SK-N-SH treated with all-trans-retinoic acid at 6 μM for 48 hours (cell line): ENCODE measurements at regions not wholly inside any gene's neighbourhood (a gene's known extent, or its start where the extent isn't known, plus 50 kb on each side); places are given as distances from the start of the nearest gene placed in this dataset.

Experiments
- ATAC-seq: fragments of 200-7000 bp; cut with Tn5 transposase; 3 replicates; pipeline ENCODE4 v1.9.1; 2020; ENCODE audit warnings: mild to moderate bottlenecking, moderate library complexity
- ARNTL ChIP-seq: fragments of 450-650 bp; formaldehyde crosslinking; IDR thresholded peaks from 2 replicates; pipeline ENCODE4 v1.5.0; 2020; ENCODE audit warnings: low read depth, mild to moderate bottlenecking, moderate library complexity, borderline replicate concordance
- BACH2 ChIP-seq: fragments of 250-450 bp; sonication (Bioruptor Pico); IDR thresholded peaks from 2 replicates; pipeline ENCODE4 v1.9.0; 2021; ENCODE audit warnings: mild to moderate bottlenecking, borderline replicate concordance
- CSDC2 ChIP-seq: fragments of 250-450 bp; sonication (Bioruptor Pico); IDR thresholded peaks from 2 replicates; pipeline ENCODE4 v1.5.0; 2020; ENCODE audit warnings: mild to moderate bottlenecking, moderate library complexity
- ESRRG ChIP-seq: fragments of 250-450 bp; sonication (Bioruptor Pico); IDR thresholded peaks from 2 replicates; pipeline ENCODE4 v1.6.1; 2021; ENCODE audit warnings: mild to moderate bottlenecking
- GLIS3 ChIP-seq: fragments of 250-450 bp; sonication (Bioruptor Pico); IDR thresholded peaks from 2 replicates; pipeline ENCODE4 v1.5.0; 2020; ENCODE audit warnings: mild to moderate bottlenecking, moderate library complexity
- ISL1 ChIP-seq: fragments of 250-450 bp; sonication (Bioruptor Pico); IDR thresholded peaks from 2 replicates; pipeline ENCODE4 v2.1.2; 2022; ENCODE audit warnings: mild to moderate bottlenecking, moderate library complexity
- OSR1 ChIP-seq: fragments of 250-450 bp; sonication (Bioruptor Pico); IDR thresholded peaks from 2 replicates; pipeline ENCODE4 v1.8.0; 2022; ENCODE audit warnings: moderate library complexity, mild to moderate bottlenecking, inconsistent platforms
- PPARA ChIP-seq: fragments of 250-450 bp; sonication (Bioruptor Pico); IDR thresholded peaks from 2 replicates; pipeline ENCODE4 v1.5.0; 2020; ENCODE audit warnings: mild to moderate bottlenecking, borderline replicate concordance
- RARB ChIP-seq: fragments of 250-450 bp; sonication (Bioruptor Pico); IDR thresholded peaks from 2 replicates; pipeline ENCODE4 v1.8.0; 2021; ENCODE audit warnings: mild to moderate bottlenecking, moderate library complexity
- SNAI2 ChIP-seq: fragments of 250-450 bp; sonication (Bioruptor Pico); IDR thresholded peaks from 2 replicates; pipeline ENCODE4 v1.5.0; 2020; ENCODE audit warnings: mild to moderate bottlenecking, moderate library complexity
- TCF4 ChIP-seq: fragments of 250-450 bp; sonication (Bioruptor Pico); IDR thresholded peaks from 2 replicates; pipeline ENCODE4 v1.8.0; 2021; ENCODE audit warnings: mild to moderate bottlenecking, moderate library complexity, borderline replicate concordance
- TOX ChIP-seq: fragments of 250-450 bp; sonication (Bioruptor Pico); IDR thresholded peaks from 2 replicates; pipeline ENCODE4 v1.8.0; 2021; ENCODE audit warnings: mild to moderate bottlenecking, moderate library complexity, borderline replicate concordance
- ZC3H10 ChIP-seq: fragments of 250-450 bp; sonication (Bioruptor Pico); IDR thresholded peaks from 2 replicates; pipeline ENCODE4 v1.5.1; 2021; ENCODE audit warnings: mild to moderate bottlenecking, moderate library complexity
- ZFP3 ChIP-seq: fragments of 250-450 bp; sonication (Bioruptor Pico); IDR thresholded peaks from 2 replicates; pipeline ENCODE4 v1.5.0; 2020; ENCODE audit warnings: mild to moderate bottlenecking, moderate library complexity
- ZFP30 ChIP-seq: fragments of 450-650 bp; formaldehyde crosslinking; IDR thresholded peaks from 2 replicates; pipeline ENCODE4 v1.5.0; 2022; ENCODE audit warnings: mild to moderate bottlenecking, moderate library complexity
- ZNF70 ChIP-seq: fragments of 450-650 bp; formaldehyde crosslinking; IDR thresholded peaks from 2 replicates; pipeline ENCODE4 v1.5.0; 2020; ENCODE audit warnings: mild to moderate bottlenecking, moderate library complexity
- TF ChIP-seq, protein P1 (sequence below): fragments of 250-450 bp; sonication (Bioruptor Pico); IDR thresholded peaks from 2 replicates; pipeline ENCODE4 v1.8.0; 2021; ENCODE audit warnings: low read depth, mild to moderate bottlenecking, moderate library complexity, borderline replicate concordance
- TF ChIP-seq, protein P2 (sequence below): fragments of 250-450 bp; sonication (Bioruptor Pico); IDR thresholded peaks from 2 replicates; pipeline ENCODE4 v1.5.1; 2020; ENCODE audit warnings: low read depth, mild to moderate bottlenecking, moderate library complexity
- TF ChIP-seq, protein P3 (sequence below): fragments of 250-450 bp; sonication (Bioruptor Pico); IDR thresholded peaks from 2 replicates; pipeline ENCODE4 v1.5.0; 2020; ENCODE audit warnings: mild to moderate bottlenecking, moderate library complexity
- TF ChIP-seq, protein P4 (sequence below): fragments of 250-450 bp; sonication (Bioruptor Pico); IDR thresholded peaks from 2 replicates; pipeline ENCODE4 v1.8.0; 2020; ENCODE audit warnings: mild to moderate bottlenecking, moderate library complexity, borderline replicate concordance
- TF ChIP-seq, protein P5 (sequence below): fragments of 250-450 bp; sonication (Bioruptor Pico); IDR thresholded peaks from 2 replicates; pipeline ENCODE4 v1.5.1; 2021; ENCODE audit warnings: mild to moderate bottlenecking, moderate library complexity

DNA sequence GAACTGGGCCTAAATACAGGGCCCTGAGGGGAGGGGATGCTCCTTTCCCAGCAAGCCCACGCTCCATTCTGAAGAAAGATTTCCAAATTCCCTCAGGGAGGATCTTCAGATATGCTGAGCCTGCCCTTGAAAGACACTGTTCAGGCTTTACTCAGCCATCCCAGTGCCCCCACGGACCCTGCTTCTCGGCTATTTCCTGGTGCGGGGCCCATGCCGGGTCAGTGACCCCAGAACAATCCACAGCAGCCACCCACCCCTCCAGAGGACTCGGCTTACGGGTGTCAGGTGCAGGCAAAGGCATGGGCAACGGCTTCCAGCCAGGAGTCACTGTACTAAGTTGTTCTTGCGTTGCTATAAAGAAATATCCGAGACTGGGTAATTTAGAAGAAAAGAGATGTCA is 137.1 kb downstream of the OAT start:
- ATAC-seq = no peak
- TF ChIP-seq ZC3H10 (CRISPR knock-in tag) = no peak
- no peak for TF ChIP-seq RARB
- no peak for TF ChIP-seq ISL1 (CRISPR knock-in tag)
- TF ChIP-seq, protein P1, sequence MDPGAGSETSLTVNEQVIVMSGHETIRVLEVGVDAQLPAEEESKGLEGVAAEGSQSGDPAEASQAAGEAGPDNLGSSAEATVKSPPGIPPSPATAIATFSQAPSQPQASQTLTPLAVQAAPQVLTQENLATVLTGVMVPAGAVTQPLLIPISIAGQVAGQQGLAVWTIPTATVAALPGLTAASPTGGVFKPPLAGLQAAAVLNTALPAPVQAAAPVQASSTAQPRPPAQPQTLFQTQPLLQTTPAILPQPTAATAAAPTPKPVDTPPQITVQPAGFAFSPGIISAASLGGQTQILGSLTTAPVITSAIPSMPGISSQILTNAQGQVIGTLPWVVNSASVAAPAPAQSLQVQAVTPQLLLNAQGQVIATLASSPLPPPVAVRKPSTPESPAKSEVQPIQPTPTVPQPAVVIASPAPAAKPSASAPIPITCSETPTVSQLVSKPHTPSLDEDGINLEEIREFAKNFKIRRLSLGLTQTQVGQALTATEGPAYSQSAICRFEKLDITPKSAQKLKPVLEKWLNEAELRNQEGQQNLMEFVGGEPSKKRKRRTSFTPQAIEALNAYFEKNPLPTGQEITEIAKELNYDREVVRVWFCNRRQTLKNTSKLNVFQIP = no peak
- no peak for TF ChIP-seq BACH2 (CRISPR knock-in tag)
- TF ChIP-seq OSR1 (CRISPR knock-in tag) = no peak
- TF ChIP-seq ZNF70 = no peak
- TF ChIP-seq TCF4 (CRISPR knock-in tag) = no peak
- TF ChIP-seq PPARA (CRISPR knock-in tag) = no peak
- no peak for TF ChIP-seq ARNTL (CRISPR knock-in tag)
- TF ChIP-seq SNAI2 (CRISPR knock-in tag) = no peak
- TF ChIP-seq, protein P2, sequence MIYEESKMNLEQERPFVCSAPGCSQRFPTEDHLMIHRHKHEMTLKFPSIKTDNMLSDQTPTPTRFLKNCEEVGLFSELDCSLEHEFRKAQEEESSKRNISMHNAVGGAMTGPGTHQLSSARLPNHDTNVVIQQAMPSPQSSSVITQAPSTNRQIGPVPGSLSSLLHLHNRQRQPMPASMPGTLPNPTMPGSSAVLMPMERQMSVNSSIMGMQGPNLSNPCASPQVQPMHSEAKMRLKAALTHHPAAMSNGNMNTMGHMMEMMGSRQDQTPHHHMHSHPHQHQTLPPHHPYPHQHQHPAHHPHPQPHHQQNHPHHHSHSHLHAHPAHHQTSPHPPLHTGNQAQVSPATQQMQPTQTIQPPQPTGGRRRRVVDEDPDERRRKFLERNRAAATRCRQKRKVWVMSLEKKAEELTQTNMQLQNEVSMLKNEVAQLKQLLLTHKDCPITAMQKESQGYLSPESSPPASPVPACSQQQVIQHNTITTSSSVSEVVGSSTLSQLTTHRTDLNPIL (CRISPR knock-in tag) = no peak
- no peak for TF ChIP-seq ESRRG (CRISPR knock-in tag)
- no peak for TF ChIP-seq CSDC2 (CRISPR knock-in tag)

DNA sequence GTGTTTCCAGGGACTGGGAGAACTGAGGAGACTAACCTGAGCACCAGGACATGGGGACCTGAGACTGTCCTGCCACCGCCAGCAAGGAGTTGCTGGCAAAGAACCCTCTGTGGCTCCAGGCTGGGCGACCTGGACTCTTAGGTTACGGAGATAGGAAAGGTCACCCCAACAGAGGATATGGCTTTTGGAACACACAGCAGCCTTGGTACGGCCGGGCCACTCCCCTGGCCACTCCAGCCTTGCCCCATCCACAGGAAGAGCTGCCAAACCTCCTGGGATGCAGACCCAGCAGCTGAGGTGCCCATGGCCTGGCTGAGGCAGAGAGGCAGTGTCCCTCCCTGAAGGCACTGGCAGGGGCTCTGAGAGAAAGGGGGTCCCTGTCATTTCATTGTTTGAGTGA is 137.8 kb downstream of the OAT start:
- no peak for ATAC-seq
- TF ChIP-seq, protein P3, sequence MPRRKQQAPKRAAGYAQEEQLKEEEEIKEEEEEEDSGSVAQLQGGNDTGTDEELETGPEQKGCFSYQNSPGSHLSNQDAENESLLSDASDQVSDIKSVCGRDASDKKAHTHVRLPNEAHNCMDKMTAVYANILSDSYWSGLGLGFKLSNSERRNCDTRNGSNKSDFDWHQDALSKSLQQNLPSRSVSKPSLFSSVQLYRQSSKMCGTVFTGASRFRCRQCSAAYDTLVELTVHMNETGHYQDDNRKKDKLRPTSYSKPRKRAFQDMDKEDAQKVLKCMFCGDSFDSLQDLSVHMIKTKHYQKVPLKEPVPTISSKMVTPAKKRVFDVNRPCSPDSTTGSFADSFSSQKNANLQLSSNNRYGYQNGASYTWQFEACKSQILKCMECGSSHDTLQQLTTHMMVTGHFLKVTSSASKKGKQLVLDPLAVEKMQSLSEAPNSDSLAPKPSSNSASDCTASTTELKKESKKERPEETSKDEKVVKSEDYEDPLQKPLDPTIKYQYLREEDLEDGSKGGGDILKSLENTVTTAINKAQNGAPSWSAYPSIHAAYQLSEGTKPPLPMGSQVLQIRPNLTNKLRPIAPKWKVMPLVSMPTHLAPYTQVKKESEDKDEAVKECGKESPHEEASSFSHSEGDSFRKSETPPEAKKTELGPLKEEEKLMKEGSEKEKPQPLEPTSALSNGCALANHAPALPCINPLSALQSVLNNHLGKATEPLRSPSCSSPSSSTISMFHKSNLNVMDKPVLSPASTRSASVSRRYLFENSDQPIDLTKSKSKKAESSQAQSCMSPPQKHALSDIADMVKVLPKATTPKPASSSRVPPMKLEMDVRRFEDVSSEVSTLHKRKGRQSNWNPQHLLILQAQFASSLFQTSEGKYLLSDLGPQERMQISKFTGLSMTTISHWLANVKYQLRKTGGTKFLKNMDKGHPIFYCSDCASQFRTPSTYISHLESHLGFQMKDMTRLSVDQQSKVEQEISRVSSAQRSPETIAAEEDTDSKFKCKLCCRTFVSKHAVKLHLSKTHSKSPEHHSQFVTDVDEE (CRISPR knock-in tag) = no peak
- TF ChIP-seq ZFP30 (no peak), OSR1 (CRISPR knock-in tag) (no peak), ISL1 (CRISPR knock-in tag) (no peak), SNAI2 (CRISPR knock-in tag) (no peak), ESRRG (CRISPR knock-in tag) (no peak), ARNTL (CRISPR knock-in tag) (no peak), PPARA (CRISPR knock-in tag) (no peak)
- TF ChIP-seq, protein P4, sequence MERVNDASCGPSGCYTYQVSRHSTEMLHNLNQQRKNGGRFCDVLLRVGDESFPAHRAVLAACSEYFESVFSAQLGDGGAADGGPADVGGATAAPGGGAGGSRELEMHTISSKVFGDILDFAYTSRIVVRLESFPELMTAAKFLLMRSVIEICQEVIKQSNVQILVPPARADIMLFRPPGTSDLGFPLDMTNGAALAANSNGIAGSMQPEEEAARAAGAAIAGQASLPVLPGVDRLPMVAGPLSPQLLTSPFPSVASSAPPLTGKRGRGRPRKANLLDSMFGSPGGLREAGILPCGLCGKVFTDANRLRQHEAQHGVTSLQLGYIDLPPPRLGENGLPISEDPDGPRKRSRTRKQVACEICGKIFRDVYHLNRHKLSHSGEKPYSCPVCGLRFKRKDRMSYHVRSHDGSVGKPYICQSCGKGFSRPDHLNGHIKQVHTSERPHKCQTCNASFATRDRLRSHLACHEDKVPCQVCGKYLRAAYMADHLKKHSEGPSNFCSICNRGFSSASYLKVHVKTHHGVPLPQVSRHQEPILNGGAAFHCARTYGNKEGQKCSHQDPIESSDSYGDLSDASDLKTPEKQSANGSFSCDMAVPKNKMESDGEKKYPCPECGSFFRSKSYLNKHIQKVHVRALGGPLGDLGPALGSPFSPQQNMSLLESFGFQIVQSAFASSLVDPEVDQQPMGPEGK = no peak

DNA sequence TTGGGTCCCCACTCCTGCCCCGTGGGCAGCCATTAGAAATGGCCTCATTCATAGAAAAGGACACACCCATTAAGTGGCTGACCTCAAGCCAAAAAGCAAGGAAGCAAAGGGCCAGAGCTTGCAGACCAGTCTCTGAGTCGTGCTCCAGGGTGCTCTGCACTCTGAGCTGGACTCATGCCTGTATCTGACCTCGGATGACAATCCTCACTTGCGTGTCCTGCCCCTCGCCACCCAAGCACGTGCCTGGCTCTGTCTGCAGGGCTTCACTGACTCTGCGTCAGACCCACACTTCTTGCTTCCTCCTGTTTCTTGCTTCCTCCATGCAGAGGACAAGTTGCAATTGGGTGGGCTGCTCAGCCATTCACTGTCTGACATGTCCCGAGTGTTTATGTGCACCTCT is 138.8 kb downstream of the OAT start:
- ATAC-seq = no peak
- TF ChIP-seq ZFP3 (CRISPR knock-in tag) = no peak
- TF ChIP-seq, all 23 proteins: peak for 0

DNA sequence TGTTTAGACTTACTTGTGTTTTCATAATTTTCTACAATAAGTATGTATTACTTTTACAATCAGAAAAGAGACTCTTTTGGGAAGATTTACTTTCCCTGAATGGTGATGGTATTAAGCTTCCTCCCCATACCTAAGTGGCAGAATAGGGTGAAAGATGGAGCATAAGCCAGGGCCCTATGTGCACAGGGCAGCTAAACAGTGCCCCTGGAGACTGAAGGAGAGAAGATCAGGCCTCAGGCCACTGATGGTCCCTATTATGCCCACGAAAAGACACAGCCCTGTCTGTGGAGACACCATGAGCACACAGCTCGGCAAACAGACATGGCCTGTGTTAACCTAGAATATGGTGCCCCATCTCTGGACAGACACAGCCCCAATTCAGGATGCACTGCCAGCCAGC is 139.4 kb downstream of the OAT start:
- TF ChIP-seq PPARA (CRISPR knock-in tag) (no peak), ZFP3 (CRISPR knock-in tag) (no peak), ZC3H10 (CRISPR knock-in tag) (no peak), SNAI2 (CRISPR knock-in tag) (no peak), GLIS3 (CRISPR knock-in tag) (no peak), ESRRG (CRISPR knock-in tag) (no peak), TOX (no peak), ISL1 (CRISPR knock-in tag) (no peak), CSDC2 (CRISPR knock-in tag) (no peak), ARNTL (CRISPR knock-in tag) (no peak)
- TF ChIP-seq, protein P5, sequence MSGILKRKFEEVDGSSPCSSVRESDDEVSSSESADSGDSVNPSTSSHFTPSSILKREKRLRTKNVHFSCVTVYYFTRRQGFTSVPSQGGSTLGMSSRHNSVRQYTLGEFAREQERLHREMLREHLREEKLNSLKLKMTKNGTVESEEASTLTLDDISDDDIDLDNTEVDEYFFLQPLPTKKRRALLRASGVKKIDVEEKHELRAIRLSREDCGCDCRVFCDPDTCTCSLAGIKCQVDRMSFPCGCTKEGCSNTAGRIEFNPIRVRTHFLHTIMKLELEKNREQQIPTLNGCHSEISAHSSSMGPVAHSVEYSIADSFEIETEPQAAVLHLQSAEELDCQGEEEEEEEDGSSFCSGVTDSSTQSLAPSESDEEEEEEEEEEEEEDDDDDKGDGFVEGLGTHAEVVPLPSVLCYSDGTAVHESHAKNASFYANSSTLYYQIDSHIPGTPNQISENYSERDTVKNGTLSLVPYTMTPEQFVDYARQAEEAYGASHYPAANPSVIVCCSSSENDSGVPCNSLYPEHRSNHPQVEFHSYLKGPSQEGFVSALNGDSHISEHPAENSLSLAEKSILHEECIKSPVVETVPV = no peak
- TF ChIP-seq, protein P1 = no peak
- TF ChIP-seq, protein P2 (CRISPR knock-in tag) = no peak
- no peak for ATAC-seq
